ENCODE measurements at regions not wholly inside any gene's neighbourhood (a gene's known extent, or its start where the extent isn't known, plus 50 kb on each side); places are given as distances from the start of the nearest gene placed in this dataset.

DNA sequence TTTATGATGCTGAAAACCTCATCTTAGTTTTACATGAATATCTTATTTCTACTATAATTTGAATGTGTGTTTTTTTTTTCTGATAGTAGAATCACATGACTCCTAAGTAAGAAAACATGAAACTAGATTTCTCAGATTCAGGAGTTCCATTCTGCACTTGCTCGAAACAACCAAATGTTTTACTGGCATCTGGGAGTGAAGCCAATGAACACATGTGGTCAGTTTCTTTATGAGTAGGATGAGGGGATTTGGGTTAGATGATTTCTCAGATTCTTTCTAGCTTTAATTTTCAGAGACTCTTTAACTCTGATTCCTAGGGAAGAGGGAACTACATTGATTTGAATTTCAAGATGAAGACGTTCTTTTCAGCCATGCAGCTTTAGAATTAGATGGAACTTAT, 225.0 kb upstream of the NT5C1B start:
- TF ChIP-seq POLR2A (IDR thresholded peaks at IDR 0.05) (no peak), EP300 (IDR thresholded peaks at IDR 0.05) (no peak)
- TF ChIP-seq, protein P1, sequence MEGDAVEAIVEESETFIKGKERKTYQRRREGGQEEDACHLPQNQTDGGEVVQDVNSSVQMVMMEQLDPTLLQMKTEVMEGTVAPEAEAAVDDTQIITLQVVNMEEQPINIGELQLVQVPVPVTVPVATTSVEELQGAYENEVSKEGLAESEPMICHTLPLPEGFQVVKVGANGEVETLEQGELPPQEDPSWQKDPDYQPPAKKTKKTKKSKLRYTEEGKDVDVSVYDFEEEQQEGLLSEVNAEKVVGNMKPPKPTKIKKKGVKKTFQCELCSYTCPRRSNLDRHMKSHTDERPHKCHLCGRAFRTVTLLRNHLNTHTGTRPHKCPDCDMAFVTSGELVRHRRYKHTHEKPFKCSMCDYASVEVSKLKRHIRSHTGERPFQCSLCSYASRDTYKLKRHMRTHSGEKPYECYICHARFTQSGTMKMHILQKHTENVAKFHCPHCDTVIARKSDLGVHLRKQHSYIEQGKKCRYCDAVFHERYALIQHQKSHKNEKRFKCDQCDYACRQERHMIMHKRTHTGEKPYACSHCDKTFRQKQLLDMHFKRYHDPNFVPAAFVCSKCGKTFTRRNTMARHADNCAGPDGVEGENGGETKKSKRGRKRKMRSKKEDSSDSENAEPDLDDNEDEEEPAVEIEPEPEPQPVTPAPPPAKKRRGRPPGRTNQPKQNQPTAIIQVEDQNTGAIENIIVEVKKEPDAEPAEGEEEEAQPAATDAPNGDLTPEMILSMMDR (IDR thresholded peaks at IDR 0.05), result no peak
- intact Hi-C loops (cut with DNase I), result no loop called here

DNA sequence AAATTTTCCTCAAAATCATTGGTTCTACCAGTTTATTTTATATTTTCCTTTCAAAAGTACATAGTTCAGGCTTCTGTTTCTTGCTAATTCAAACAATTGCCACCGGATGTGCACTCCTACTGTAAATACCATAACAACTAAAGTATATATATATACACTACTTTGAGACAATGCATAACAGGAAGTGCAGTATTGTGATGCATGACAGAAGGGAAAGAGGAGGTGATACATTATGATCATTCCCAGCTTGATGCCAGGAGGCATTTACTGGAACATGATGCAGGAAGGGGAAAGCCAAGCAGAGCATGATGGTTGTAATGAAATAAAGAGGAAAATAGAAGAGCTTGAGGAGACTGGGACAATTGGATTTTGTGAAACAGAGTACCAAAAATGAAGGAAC, 215.2 kb upstream of the NT5C1B start:
- Histone ChIP-seq H3K27ac (no peak overlapping the region), H3K36me3 (no peaks in the 10 kb centered on the region), H3K4me1 (ENCODE audit: insufficient read depth) (no peaks in the 10 kb centered on the region), H3K9me3 (no peaks in the 10 kb centered on the region), H3K4me3 (no peak overlapping the region), H3K27me3 (no peaks in the 10 kb centered on the region)
- DNase-seq, result no peak
- 66 to 83% (median 83%) methylated on average over 1 of the region's 1 CpG for WGBS, 3 donors
- intact Hi-C loops (cut with DNase I), result no loop called here
- TF ChIP-seq EP300 (IDR thresholded peaks at IDR 0.05) (no peak), POLR2A (IDR thresholded peaks at IDR 0.05) (no peak)
- TF ChIP-seq, protein P1 (IDR thresholded peaks at IDR 0.05), result no peak

More for the DNA sequence above, 225.0 kb upstream of the NT5C1B start:
- H3K9me3 ChIP-seq, result no peaks in the 10 kb centered on the region
- H3K36me3 ChIP-seq, result no peaks in the 10 kb centered on the region
- no peak overlapping the region for H3K27ac ChIP-seq
- WGBS, 3 donors, result 59 to 71% (median 68%) methylated on average over 2 of the region's 2 CpGs
- no peak overlapping the region for H3K4me3 ChIP-seq
- DNase-seq, result no peak
- H3K4me1 ChIP-seq (ENCODE audit: insufficient read depth), result no peaks in the 10 kb centered on the region
- H3K27me3 ChIP-seq, result no peaks in the 10 kb centered on the region

DNA sequence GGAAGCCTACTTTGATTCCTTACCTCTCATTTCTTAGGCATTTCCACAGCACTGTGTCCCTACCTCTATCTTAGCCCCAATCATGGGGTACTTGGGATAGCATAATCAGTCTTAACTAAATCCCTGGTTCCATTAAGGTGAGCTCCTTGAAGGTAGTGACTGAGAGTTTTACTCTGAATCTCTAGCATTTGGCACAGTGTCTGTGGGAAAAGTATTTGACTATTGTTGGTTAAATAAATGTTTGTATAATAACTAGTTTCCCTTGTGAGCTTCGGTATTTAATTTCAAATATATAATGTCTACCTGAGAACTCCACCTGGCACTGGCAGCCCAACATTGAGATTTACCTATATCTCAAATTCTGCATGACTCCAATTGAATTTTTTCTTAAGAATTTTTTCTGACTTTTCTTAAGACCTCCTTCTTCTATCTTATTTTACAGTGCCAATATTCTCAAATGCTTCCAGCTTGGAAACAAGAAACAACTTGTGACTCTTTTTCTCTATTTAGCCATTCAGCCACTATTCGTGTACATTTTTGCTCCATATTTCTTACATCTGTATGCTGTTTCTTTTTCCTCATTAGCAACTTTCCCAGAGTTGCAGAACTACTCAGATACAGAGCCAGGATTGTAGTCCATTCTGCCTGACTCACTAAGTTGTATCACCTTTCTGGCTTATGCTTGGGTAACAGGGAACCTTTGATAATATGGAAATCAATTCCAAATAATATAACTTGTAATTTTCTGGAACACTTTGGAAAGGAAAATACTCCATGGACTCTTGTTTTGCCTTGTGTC, 214.0 kb upstream of the NT5C1B start:
- WGBS, 3 donors, result 87 to 91% (median 88%) methylated on average over 2 of the region's 2 CpGs
- DNase-seq, result no peak
- intact Hi-C loops (cut with DNase I), result no loop called here
- Histone ChIP-seq H3K4me1 (ENCODE audit: insufficient read depth) (no peaks in the 10 kb centered on the region), H3K36me3 (no peaks in the 10 kb centered on the region), H3K9me3 (no peaks in the 10 kb centered on the region), H3K4me3 (no peak overlapping the region), H3K27me3 (no peaks in the 10 kb centered on the region), H3K27ac (no peak overlapping the region)
- no peak for TF ChIP-seq EP300 (IDR thresholded peaks at IDR 0.05)
- no peak for TF ChIP-seq POLR2A (IDR thresholded peaks at IDR 0.05)
- TF ChIP-seq, protein P1 (IDR thresholded peaks at IDR 0.05), result no peak

DNA sequence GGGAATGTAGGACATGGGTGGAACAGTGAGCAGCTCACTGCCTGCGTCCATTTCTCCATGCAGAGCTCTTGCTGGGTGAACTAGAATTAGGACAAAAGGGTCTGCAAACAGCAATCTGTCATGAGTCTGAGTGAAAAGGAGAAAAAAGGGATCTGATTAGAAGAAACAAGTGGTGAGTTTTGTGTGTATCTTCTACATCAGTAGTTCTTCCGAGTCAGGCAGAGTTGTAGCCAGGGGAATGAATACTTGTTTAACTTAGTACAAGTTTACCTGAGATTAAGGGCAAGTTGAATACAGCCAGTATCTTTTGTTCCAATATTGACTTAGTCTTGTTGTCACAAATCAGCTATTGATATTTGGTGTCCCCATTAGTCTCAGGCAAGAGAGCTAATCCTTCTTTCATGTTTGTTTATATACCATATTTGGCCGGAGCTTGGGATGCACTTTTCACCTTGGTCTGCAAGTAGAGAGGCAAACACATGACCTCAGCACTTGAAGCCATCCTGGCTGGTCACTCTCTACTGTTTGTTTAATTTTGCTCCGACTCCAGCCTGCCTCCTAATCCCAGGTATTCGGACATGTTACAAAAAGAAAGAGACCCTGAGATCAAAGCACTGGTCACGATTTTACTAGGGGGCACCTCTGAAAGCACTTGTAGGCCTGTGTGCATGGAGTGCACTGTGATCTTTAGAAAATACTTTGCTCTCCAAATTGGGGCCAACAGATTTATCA, 211.0 kb upstream of the NT5C1B start:
- Histone ChIP-seq H3K9me3 (no peaks in the 10 kb centered on the region), H3K27ac (no peak overlapping the region), H3K4me1 (ENCODE audit: insufficient read depth) (no peaks in the 10 kb centered on the region), H3K27me3 (no peaks in the 10 kb centered on the region), H3K36me3 (no peaks in the 10 kb centered on the region), H3K4me3 (no peak overlapping the region)
- TF ChIP-seq EP300 (IDR thresholded peaks at IDR 0.05), result no peak
- TF ChIP-seq, protein P1 (IDR thresholded peaks at IDR 0.05), result no peak
- TF ChIP-seq POLR2A (IDR thresholded peaks at IDR 0.05), result no peak
- intact Hi-C loops (cut with DNase I), result no loop called here
- no peak for DNase-seq
- WGBS, 3 donors, result 83 to 86% (median 85%) methylated on average over 6 of the region's 6 CpGs

All from ovary (tissue), 7 donors.